IMR-90 (cell line): ENCODE measurements at regions not wholly inside any gene's neighbourhood (a gene's known extent, or its start where the extent isn't known, plus 50 kb on each side); places are given as distances from the start of the nearest gene placed in this dataset.

Experiments
- ATAC-seq: fragments of 200-7000 bp; cut with Tn5 transposase; 2 replicates; pipeline ENCODE4 v1.9.1; 2020; ENCODE audit warnings: low read depth, mild to moderate bottlenecking, moderate library complexity
- BruUV-seq: library from RNA; stranded (reverse); fragments of 400-500 nt; replicated peaks from 2 replicates; lab custom pipeline; 2021; lab: Mats Ljungman, UMichigan
- CTCF ChIA-PET: fragments of 300-600 bp; formaldehyde crosslinking; extraction: SDS; loops from one replicate; lab custom pipeline; 2021; ENCODE audit warnings: antibody characterized with exemption; lab: Yijun Ruan, JAX
- POLR2A ChIA-PET: fragments of 300-600 bp; sonication (Branson Sonifier 250); formaldehyde crosslinking; loops from one replicate; lab custom pipeline; 2022; ENCODE audit warnings: antibody characterized with exemption; ENCODE audit not compliant: unreplicated experiment; lab: Charles Lee
- DNase-seq: peaks from one replicate; pipeline ENCODE4 v3.0.0; 2013
- H2AFZ ChIP-seq: replicated peaks from 2 replicates; pipeline ENCODE3; 2013; ENCODE audit warnings: low read length, mild to moderate bottlenecking; ENCODE audit not compliant: poor library complexity
- H2AK5ac ChIP-seq: 2 replicates; pipeline ENCODE4 v1.6.1; 2013; ENCODE audit warnings: low read depth, low read length, inconsistent platforms
- H2AK9ac ChIP-seq: replicated peaks from 2 replicates; pipeline ENCODE3; 2013; ENCODE audit warnings: mild to moderate bottlenecking, low read depth, low read length, moderate library complexity; ENCODE audit not compliant: poor library complexity
- H2BK120ac ChIP-seq: 2 replicates; pipeline ENCODE4 v1.6.1; 2013; ENCODE audit warnings: low read depth, low read length, inconsistent platforms
- H2BK15ac ChIP-seq: 3 replicates; pipeline ENCODE4 v1.6.1; 2013; ENCODE audit warnings: low read depth, low read length, inconsistent platforms
- H2BK20ac ChIP-seq: 2 replicates; pipeline ENCODE4 v1.6.1; 2013; ENCODE audit warnings: low read depth, mild to moderate bottlenecking, inconsistent platforms, low read length, moderate library complexity
- H2BK5ac ChIP-seq: 2 replicates; pipeline ENCODE4 v1.6.1; 2013; ENCODE audit warnings: mild to moderate bottlenecking, low read depth, low read length, inconsistent platforms; ENCODE audit not compliant: poor library complexity, severe bottlenecking
- H3K14ac ChIP-seq: replicated peaks from 2 replicates; pipeline ENCODE4 v1.6.1; 2013; ENCODE audit warnings: low read depth, low read length, inconsistent platforms
- H3K18ac ChIP-seq: 2 replicates; pipeline ENCODE4 v1.6.1; 2013; ENCODE audit warnings: low read depth, low read length, control low read depth
- H3K23ac ChIP-seq: 2 replicates; pipeline ENCODE4 v1.6.1; 2013; ENCODE audit warnings: low read depth, low read length, inconsistent platforms
- H3K27ac ChIP-seq: 2 replicates; pipeline ENCODE4 v1.5.1; 2013; ENCODE audit warnings: mild to moderate bottlenecking, control low read depth, low read length; ENCODE audit not compliant: insufficient read depth
- H3K27me3 ChIP-seq: 2 replicates; pipeline ENCODE4 v1.6.1; 2013; ENCODE audit warnings: low read length; ENCODE audit not compliant: control insufficient read depth, insufficient read depth
- H3K36me3 ChIP-seq: 2 replicates; pipeline ENCODE4 v1.6.1; 2013; ENCODE audit warnings: low read length, mixed read lengths; ENCODE audit not compliant: control insufficient read depth, insufficient read depth
- H3K4ac ChIP-seq: 2 replicates; pipeline ENCODE4 v1.6.1; 2013; ENCODE audit warnings: low read depth, low read length, inconsistent platforms
- H3K4me1 ChIP-seq: 2 replicates; pipeline ENCODE4 v1.6.1; 2013; ENCODE audit warnings: low read length, mixed read lengths; ENCODE audit not compliant: control insufficient read depth, insufficient read depth
- H3K4me2 ChIP-seq: 2 replicates; pipeline ENCODE4 v1.6.1; 2013; ENCODE audit warnings: low read depth, mild to moderate bottlenecking, control low read depth, low read length, moderate library complexity
- H3K4me3 ChIP-seq: 2 replicates; pipeline ENCODE4 v1.5.1; 2013; ENCODE audit warnings: low read depth, mild to moderate bottlenecking, control low read depth, low read length, moderate library complexity; ENCODE audit not compliant: insufficient read depth
- H3K56ac ChIP-seq: 2 replicates; pipeline ENCODE4 v1.6.1; 2013; ENCODE audit warnings: low read length, inconsistent platforms; ENCODE audit not compliant: insufficient read depth; ENCODE audit errors: extremely low read depth
- H3K79me1 ChIP-seq, 2 experiments: 2 replicates each; pipeline ENCODE4 v1.6.1; 2013; ENCODE audit warnings: low read length in 2 of 2, inconsistent platforms in 1 of 2, low read depth in 1 of 2
- H3K9ac ChIP-seq: 2 replicates; pipeline ENCODE4 v1.6.1; 2013; ENCODE audit warnings: low read depth, low read length, control low read depth
- H3K9me1 ChIP-seq: 2 replicates; pipeline ENCODE4 v1.6.1; 2013; ENCODE audit warnings: low read length, inconsistent platforms; ENCODE audit not compliant: insufficient read depth
- H3K9me3 ChIP-seq: 2 replicates; pipeline ENCODE4 v1.6.1; 2013; ENCODE audit warnings: low read length; ENCODE audit not compliant: control insufficient read depth, insufficient read depth
- H4K20me1 ChIP-seq: 2 replicates; pipeline ENCODE4 v1.6.1; 2013; ENCODE audit warnings: low read length, inconsistent platforms; ENCODE audit not compliant: insufficient read depth
- H4K5ac ChIP-seq: 2 replicates; pipeline ENCODE4 v1.6.1; 2013; ENCODE audit warnings: mild to moderate bottlenecking, low read depth, low read length, control low read depth
- H4K8ac ChIP-seq, 2 experiments: 2 replicates each; pipeline ENCODE4 v1.6.1; 2013; ENCODE audit warnings: low read depth in 2 of 2, low read length in 2 of 2, control low read depth in 1 of 2, inconsistent platforms in 1 of 2
- H4K91ac ChIP-seq: 2 replicates; pipeline ENCODE4 v1.6.1; 2013; ENCODE audit warnings: low read depth, low read length, inconsistent platforms; ENCODE audit not compliant: insufficient read depth
- BHLHE40 ChIP-seq: fragments of 150-350 bp; IDR thresholded peaks from 2 replicates; pipeline ENCODE4 v1.6.1; 2016; ENCODE audit warnings: mild to moderate bottlenecking, low read depth, low read length
- CEBPB ChIP-seq: IDR thresholded peaks from 2 replicates; pipeline ENCODE4 v1.6.1; 2012; ENCODE audit warnings: low read depth, low read length, improper control_type of control experiment
- CHD1 ChIP-seq: IDR thresholded peaks from 2 replicates; pipeline ENCODE4 v1.6.1; 2012; ENCODE audit warnings: low read depth, low read length, improper control_type of control experiment
- ELK1 ChIP-seq: fragments of 150-350 bp; IDR thresholded peaks from 2 replicates; pipeline ENCODE4 v1.6.1; 2016; ENCODE audit warnings: low read depth, mild to moderate bottlenecking, low read length, moderate library complexity, borderline replicate concordance
- FOS ChIP-seq: fragments of 150-350 bp; IDR thresholded peaks from 2 replicates; pipeline ENCODE4 v1.6.1; 2016; ENCODE audit warnings: low read depth, low read length
- POLR2A ChIP-seq: IDR thresholded peaks from 2 replicates; pipeline ENCODE4 v1.6.1; 2012; ENCODE audit warnings: mild to moderate bottlenecking, low read depth, low read length
- RCOR1 ChIP-seq: IDR thresholded peaks from 2 replicates; pipeline ENCODE4 v1.6.1; 2012; ENCODE audit warnings: mild to moderate bottlenecking, low read length, improper control_type of control experiment; ENCODE audit not compliant: insufficient replicate concordance
- RFX5 ChIP-seq: IDR thresholded peaks from 2 replicates; pipeline ENCODE4 v1.8.0; 2012; ENCODE audit warnings: low read depth, mild to moderate bottlenecking, low read length, moderate library complexity
- SMC3 ChIP-seq: fragments of 150-350 bp; IDR thresholded peaks from 2 replicates; pipeline ENCODE4 v1.6.1; 2016; ENCODE audit warnings: low read depth, mild to moderate bottlenecking, antibody characterized with exemption, low read length, moderate library complexity
- WGBS, 2 experiments: methylation state at CpG; one replicate each; pipeline versions ENCODE4 v1.1.5 to v1.1.7; 2013; ENCODE audit warnings: missing lambda C conversion rate in 2 of 2; ENCODE audit not compliant: insufficient read length in 1 of 2; ENCODE audit errors: extremely low coverage in 2 of 2; 5-methylcytosine and 5-hydroxymethylcytosine counted together
- dilution Hi-C: fragments of 300-500 bp; cut with HindIII; formaldehyde crosslinking; loops from one replicate; pipeline ENCODE4 v1.14.3; 2018; ENCODE audit warnings: low sequenced_read_pairs; ENCODE audit not compliant: unreplicated experiment
- in situ Hi-C: fragments of 300-500 bp; cut with MboI; formaldehyde crosslinking; loops from 3 replicates; pipeline ENCODE4 v1.14.3; 2019; ENCODE audit warnings: low sequenced_read_pairs, inconsistent platforms, mixed read lengths
- intact Hi-C: fragments of 100-400 bp; cut with micrococcal nuclease; formaldehyde crosslinking; loops from 2 replicates; pipeline ENCODE4 v1.10.0; 2022
- TF ChIP-seq, protein P1 (sequence below): fragments of 150-350 bp; IDR thresholded peaks from 2 replicates; pipeline ENCODE4 v1.6.1; 2017; ENCODE audit warnings: mild to moderate bottlenecking, antibody characterized with exemption, low read length, low read depth
- TF ChIP-seq, protein P2 (sequence below): conservative IDR thresholded peaks from 2 replicates; pipeline ENCODE4 v1.5.1; 2012; ENCODE audit warnings: mild to moderate bottlenecking, low read depth, low read length, improper control_type of control experiment

- intact Hi-C loops (no loop called here), in situ Hi-C loops (no loop called here), dilution Hi-C loops (no loop called here)
- Histone ChIP-seq H3K4me1 (no peaks in the 10 kb centered on the region), H3K18ac (no peak overlapping the region), H3K79me1 (no peaks in the 10 kb centered on the region), H2AK9ac (no peak overlapping the region), H3K27ac (no peak overlapping the region), H3K4ac (no peak overlapping the region), H4K8ac (no peak overlapping the region), H3K9me3 (peaks cover 2% of the 10 kb centered on the region; the same call in 1 of the 2 replicates), H3K4me2 (no peak overlapping the region), H3K9me1 (no peaks in the 10 kb centered on the region), H2BK5ac (no peak overlapping the region), H3K23ac (no peak overlapping the region), H3K36me3 (no peaks in the 10 kb centered on the region), H2AFZ (no peak overlapping the region), H4K20me1 (no peaks in the 10 kb centered on the region), H3K56ac (no peak overlapping the region), H2BK20ac (no peak overlapping the region), H2AK5ac (no peak overlapping the region), H2BK120ac (no peak overlapping the region), H2BK15ac (no peak overlapping the region), H3K27me3 (no peaks in the 10 kb centered on the region), H4K91ac (no peak overlapping the region), H3K14ac (no peak overlapping the region), H3K9ac (no peak overlapping the region), H3K4me3 (no peak overlapping the region), H4K5ac (no peak overlapping the region)
- CTCF ChIA-PET: no interaction called here
- POLR2A ChIA-PET: no interaction called here
- no peak for ATAC-seq
- WGBS, 2 experiments: no CpG with 5 or more reads among the region's 10 CpGs
- TF ChIP-seq FOS (no peak), RFX5 (no peak), POLR2A (no peak), RCOR1 (no peak), CEBPB (no peak), ELK1 (no peak), BHLHE40 (no peak), SMC3 (no peak), CHD1 (no peak)
- TF ChIP-seq, protein P1, sequence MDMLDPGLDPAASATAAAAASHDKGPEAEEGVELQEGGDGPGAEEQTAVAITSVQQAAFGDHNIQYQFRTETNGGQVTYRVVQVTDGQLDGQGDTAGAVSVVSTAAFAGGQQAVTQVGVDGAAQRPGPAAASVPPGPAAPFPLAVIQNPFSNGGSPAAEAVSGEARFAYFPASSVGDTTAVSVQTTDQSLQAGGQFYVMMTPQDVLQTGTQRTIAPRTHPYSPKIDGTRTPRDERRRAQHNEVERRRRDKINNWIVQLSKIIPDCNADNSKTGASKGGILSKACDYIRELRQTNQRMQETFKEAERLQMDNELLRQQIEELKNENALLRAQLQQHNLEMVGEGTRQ: no peak
- TF ChIP-seq, protein P2, sequence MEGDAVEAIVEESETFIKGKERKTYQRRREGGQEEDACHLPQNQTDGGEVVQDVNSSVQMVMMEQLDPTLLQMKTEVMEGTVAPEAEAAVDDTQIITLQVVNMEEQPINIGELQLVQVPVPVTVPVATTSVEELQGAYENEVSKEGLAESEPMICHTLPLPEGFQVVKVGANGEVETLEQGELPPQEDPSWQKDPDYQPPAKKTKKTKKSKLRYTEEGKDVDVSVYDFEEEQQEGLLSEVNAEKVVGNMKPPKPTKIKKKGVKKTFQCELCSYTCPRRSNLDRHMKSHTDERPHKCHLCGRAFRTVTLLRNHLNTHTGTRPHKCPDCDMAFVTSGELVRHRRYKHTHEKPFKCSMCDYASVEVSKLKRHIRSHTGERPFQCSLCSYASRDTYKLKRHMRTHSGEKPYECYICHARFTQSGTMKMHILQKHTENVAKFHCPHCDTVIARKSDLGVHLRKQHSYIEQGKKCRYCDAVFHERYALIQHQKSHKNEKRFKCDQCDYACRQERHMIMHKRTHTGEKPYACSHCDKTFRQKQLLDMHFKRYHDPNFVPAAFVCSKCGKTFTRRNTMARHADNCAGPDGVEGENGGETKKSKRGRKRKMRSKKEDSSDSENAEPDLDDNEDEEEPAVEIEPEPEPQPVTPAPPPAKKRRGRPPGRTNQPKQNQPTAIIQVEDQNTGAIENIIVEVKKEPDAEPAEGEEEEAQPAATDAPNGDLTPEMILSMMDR: no peak
- no TSS peak for BruUV-seq
- DNase-seq: no peak
These were observed 66.2 kb upstream of the SELENOK start for GRCh38 chr3:53957831-53958230.
